Ascending aorta (tissue), 2 donors: ENCODE measurements at regions not wholly inside any gene's neighbourhood (a gene's known extent, or its start where the extent isn't known, plus 50 kb on each side); places are given as distances from the start of the nearest gene placed in this dataset.
"Not testable (repeated sequence)": the region's sequence is repeated elsewhere in the genome, so short reads cannot be mapped to it uniquely, and the experiment has no call there.

Source experiments
- DNase-seq, 2 donors: peaks; one replicate each; pipeline ENCODE4 v3.0.0-alpha.2; 2019; ENCODE audit warnings: low spot score in 2 of 2
- H3K27ac ChIP-seq, 2 donors: fragments of 200-600 bp; sonication (generic); one replicate each; pipeline ENCODE4 v1.5.1; 2016 to 2017; ENCODE audit warnings: mild to moderate bottlenecking in 1 of 2
- H3K27me3 ChIP-seq: fragments of 200-600 bp; sonication (generic); one replicate; pipeline ENCODE4 v1.5.1; 2017
- H3K36me3 ChIP-seq, 2 donors: fragments of 200-600 bp; sonication (generic); one replicate each; pipeline ENCODE4 v1.5.1; 2016
- H3K4me1 ChIP-seq, 2 donors: fragments of 200-600 bp; sonication (generic); one replicate each; pipeline ENCODE4 v1.5.1; 2016 to 2017; ENCODE audit warnings: mild to moderate bottlenecking in 1 of 2
- H3K4me3 ChIP-seq, 2 donors: fragments of 200-600 bp; sonication (generic); one replicate each; pipeline ENCODE4 v1.5.1; 2016 to 2017; ENCODE audit warnings: mild to moderate bottlenecking in 1 of 2
- H3K9me3 ChIP-seq, 2 donors: fragments of 200-600 bp; sonication (generic); one replicate each; pipeline ENCODE4 v1.5.1; 2016
- intact Hi-C: fragments of 100-400 bp; cut with DNase I; formaldehyde crosslinking; loops from one replicate; pipeline ENCODE4 v1.15.1; 2023
- TF ChIP-seq, protein P1 (sequence below), 3 experiments: fragments of 200-600 bp in 2 of 3; fragments of 450-650 bp in 1 of 3; sonication (generic) in 2 of 3; IDR thresholded peaks; one replicate each; pipeline ENCODE4 v1.5.1; 2016 to 2019; ENCODE audit warnings: antibody characterized with exemption in 3 of 3, mild to moderate bottlenecking in 1 of 3, moderate library complexity in 1 of 3

DNA sequence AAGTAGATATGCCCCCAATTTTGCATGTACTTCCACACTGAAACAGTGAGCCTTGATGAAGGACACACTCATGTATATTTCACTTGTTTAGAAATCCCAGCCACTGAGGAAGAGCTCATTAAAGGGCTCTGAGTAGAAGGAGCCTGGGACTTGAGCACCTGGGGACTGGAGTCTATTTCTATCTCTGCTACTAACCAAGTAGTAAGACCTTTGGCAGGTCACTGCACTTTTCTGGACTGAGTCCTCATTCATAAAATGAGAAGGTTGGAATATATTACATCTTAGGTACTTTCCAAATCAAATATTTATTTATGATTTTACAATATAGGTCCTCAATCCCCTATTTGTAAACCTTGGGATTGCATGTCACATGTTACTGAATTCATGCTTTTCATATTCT is 78.2 kb upstream of the C4orf54 start:
- no peaks in the 10 kb centered on the region for H3K36me3 ChIP-seq
- H3K27ac ChIP-seq, result no peak overlapping the region
- DNase-seq, result no peak
- no peaks in the 10 kb centered on the region for H3K27me3 ChIP-seq
- H3K4me1 ChIP-seq, result no peaks in the 10 kb centered on the region
- intact Hi-C loops, result no loop called here
- TF ChIP-seq, protein P1, sequence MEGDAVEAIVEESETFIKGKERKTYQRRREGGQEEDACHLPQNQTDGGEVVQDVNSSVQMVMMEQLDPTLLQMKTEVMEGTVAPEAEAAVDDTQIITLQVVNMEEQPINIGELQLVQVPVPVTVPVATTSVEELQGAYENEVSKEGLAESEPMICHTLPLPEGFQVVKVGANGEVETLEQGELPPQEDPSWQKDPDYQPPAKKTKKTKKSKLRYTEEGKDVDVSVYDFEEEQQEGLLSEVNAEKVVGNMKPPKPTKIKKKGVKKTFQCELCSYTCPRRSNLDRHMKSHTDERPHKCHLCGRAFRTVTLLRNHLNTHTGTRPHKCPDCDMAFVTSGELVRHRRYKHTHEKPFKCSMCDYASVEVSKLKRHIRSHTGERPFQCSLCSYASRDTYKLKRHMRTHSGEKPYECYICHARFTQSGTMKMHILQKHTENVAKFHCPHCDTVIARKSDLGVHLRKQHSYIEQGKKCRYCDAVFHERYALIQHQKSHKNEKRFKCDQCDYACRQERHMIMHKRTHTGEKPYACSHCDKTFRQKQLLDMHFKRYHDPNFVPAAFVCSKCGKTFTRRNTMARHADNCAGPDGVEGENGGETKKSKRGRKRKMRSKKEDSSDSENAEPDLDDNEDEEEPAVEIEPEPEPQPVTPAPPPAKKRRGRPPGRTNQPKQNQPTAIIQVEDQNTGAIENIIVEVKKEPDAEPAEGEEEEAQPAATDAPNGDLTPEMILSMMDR (IDR thresholded peaks at IDR 0.05), result no peak
- H3K9me3 ChIP-seq, result no peaks in the 10 kb centered on the region
- no peak overlapping the region for H3K4me3 ChIP-seq

DNA sequence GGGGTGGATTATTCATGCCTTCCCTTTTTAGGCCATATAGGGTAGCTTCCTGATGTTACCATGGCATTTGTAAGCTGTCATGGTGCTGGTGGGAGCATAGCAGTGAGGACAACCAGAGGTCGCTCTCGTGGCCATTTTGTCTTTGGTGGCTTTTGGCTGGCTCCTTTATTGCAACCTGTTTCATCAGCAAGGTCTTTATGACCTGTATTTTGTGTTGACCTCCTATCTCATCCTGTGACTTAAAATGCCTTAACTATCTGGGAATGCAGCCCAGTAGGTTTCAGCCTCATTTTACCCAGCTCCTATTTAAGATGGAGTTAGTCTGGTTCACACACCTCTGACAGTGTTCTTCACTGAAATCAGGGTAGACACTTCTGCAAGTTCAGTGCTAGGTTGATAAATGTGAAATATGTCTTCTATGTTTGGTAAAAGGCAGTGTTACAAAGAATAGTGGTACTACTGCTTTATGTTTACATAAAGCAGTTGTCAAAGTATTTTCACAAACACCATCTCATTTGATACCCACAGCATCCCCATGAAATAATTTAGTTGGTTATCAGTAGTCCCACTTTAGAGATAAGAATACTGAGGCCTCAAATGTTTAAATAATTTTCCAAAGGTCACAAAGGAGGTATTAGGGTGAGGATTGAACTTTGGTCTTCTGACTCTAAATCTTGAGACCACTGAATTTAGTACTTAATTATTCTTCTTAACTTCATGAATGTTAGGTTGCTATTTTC is 77.1 kb upstream of the C4orf54 start:
- Histone ChIP-seq H3K4me1 (no peaks in the 10 kb centered on the region), H3K36me3 (no peaks in the 10 kb centered on the region), H3K27ac (no peak overlapping the region), H3K4me3 (no peak overlapping the region), H3K27me3 (no peaks in the 10 kb centered on the region), H3K9me3 (no peaks in the 10 kb centered on the region)
- TF ChIP-seq, protein P1 (IDR thresholded peaks at IDR 0.05), result no peak
- intact Hi-C loops, result no loop called here
- no peak for DNase-seq

DNA sequence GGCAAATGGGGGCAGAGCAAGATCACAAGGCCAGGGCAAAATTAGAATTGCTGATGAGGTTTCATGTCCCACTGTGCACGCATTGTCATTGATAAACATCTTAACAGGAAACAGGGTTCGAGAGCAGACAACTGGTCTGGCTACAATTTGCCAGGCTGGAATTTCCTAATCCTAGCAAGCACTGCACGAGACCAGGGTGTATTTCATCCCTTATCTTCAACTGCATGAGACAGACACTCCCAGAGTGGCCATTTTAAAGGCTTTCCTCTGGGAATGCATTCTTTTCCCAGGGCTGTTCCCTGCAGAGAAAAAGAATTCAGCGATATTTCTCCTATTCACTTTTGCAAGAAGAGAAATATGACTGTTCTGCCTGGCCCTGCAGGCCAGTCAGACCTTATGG is 75.8 kb upstream of the C4orf54 start:
- H3K27ac ChIP-seq, H3K36me3 ChIP-seq, H3K4me1 ChIP-seq, DNase-seq, intact Hi-C loops, H3K4me3 ChIP-seq, H3K9me3 ChIP-seq, H3K27me3 ChIP-seq: not testable (repeated sequence)

DNA sequence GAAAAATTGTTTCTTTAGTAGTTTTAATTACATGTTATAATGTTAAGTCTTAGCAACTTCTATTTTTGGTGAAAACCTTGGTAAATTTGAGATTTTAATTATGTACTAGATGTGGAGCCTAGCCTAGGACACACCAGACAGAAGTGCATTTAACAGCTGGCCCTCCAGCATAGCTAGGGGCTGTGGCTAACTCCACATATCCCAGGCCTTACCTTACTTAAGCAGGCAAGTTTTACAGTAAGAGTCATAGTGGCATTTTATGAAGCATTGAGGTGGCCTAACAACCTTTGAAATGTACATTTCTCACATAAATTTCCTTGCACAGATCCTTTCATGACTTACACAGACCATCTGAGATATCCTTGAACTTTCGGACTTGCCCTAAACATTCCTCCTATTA is 71.6 kb upstream of the C4orf54 start:
- H3K4me1 ChIP-seq, result no peaks in the 10 kb centered on the region

DNA sequence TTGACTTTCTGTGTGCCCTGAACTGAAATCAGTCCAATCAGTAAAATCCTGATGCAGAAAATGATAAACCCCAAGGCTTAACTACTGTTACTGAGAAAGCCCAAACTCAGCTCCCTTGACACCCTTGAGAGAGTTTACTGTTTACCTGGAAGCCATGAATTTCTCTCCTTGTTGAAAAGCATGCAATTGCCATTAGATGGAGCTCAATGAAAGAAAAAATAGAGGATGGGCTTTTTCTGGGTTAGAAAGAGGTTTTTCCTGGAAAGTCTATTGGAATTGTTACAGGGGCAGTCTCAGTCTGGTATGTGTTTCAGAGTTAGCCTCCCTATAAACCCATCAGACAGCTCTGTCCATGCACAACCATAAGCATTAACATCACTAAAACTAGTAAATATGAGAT is 66.4 kb upstream of the C4orf54 start:
- Histone ChIP-seq H3K27me3 (no peaks in the 10 kb centered on the region), H3K9me3 (no peaks in the 10 kb centered on the region), H3K4me3 (no peak overlapping the region), H3K36me3 (no peaks in the 10 kb centered on the region), H3K4me1 (peaks cover 0 to 12% of the 10 kb centered on the region in 2 donors), H3K27ac (no peak overlapping the region)
- DNase-seq, result no peak
- intact Hi-C loops, result loop anchor here (5.0 kb wide), 1 partner anchor 67 kb away; the partner anchor contains the start of gene C4orf54
- TF ChIP-seq, protein P1 (IDR thresholded peaks at IDR 0.05), result no peak

More for the DNA sequence above, 71.6 kb upstream of the C4orf54 start:
- DNase-seq, result no peak
- intact Hi-C loops, result no loop called here
- TF ChIP-seq, protein P1 (IDR thresholded peaks at IDR 0.05), result no peak
- Histone ChIP-seq H3K27me3 (no peaks in the 10 kb centered on the region), H3K4me3 (no peak overlapping the region), H3K27ac (no peak overlapping the region), H3K9me3 (no peaks in the 10 kb centered on the region), H3K36me3 (no peaks in the 10 kb centered on the region)

DNA sequence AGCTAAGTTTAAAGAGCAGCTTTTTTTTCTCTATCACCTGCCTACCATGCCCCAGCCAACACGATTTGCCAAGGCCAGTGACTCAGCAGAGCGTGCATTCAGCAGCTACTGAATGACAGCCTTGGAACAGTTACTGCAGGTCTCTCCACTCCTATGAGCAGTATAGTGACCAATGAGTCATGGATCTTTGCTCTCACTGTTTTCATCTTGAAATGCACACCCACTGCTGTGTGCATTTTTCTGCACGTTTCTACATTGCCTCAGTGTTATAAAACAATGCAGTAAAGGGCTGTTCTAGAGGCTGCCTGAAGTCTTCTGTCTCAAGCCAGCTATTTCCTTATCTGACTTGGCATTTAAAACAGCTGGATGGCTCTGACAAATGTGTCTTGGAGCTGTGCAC is 66.0 kb upstream of the C4orf54 start:
- H3K27me3 ChIP-seq, result no peaks in the 10 kb centered on the region
- DNase-seq, result peak; percentile 41 to 69
- H3K27ac ChIP-seq, result peak overlapping the region in 1 of 2 donors; percentile 36
- H3K36me3 ChIP-seq, result no peaks in the 10 kb centered on the region
- H3K4me1 ChIP-seq, result peaks cover 0 to 12% of the 10 kb centered on the region in 2 donors
- intact Hi-C loops, result loop anchor here (5.0 kb wide), 1 partner anchor 66 kb away; the partner anchor contains the start of gene C4orf54
- no peak overlapping the region for H3K4me3 ChIP-seq
- TF ChIP-seq, protein P1 (IDR thresholded peaks at IDR 0.05), result no peak
- no peaks in the 10 kb centered on the region for H3K9me3 ChIP-seq
